GM18909 (cell line): ENCODE measurements at regions not wholly inside any gene's neighbourhood (a gene's known extent, or its start where the extent isn't known, plus 50 kb on each side); places are given as distances from the start of the nearest gene placed in this dataset.

Experiments used
- ATAC-seq: cut with Tn5 transposase; IDR thresholded peaks from one replicate; pipeline ENCODE4 v1.9.1; 2021; ENCODE audit warnings: mild to moderate bottlenecking; ENCODE audit not compliant: unreplicated experiment, poor library complexity

DNA sequence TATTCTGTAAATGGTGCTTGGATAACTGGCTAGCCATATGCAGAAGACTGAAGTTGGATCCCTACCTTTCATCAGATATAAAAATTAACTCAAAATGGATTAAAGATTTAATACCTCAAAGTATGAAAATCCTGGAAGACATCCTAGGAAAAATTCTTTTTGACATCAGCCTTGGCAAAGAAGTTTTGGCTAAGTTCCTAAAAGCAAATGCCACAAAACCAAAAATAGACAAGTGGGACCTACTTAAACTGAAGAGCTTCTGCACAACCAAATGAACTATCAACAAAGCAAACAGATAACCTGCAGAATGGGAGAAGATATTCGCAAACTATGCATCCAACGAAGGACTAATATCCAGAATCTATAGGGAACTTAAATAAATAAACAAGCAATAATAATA is 60.3 kb upstream of the RIPPLY2 start:
- no peak for ATAC-seq

DNA sequence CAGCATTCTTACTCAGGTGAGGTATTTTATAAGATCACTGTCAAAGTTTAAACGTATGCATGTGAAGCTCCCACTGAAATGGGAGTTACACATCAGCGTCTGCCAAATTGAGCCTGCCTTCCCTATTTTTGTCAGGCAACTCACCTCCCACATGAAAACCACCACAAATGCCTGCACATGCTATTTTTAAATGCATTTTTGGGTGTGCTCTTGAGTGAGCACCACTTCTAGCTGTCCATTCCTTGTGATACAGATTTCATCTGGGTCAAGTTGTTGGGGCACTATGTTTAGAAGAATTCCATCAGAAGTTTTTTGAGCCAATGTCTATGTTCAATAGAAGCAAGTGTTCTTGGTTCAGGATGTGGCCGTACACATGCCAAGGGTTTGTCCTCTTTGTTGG is 71.7 kb upstream of the RIPPLY2 start:
- ATAC-seq: no peak

DNA sequence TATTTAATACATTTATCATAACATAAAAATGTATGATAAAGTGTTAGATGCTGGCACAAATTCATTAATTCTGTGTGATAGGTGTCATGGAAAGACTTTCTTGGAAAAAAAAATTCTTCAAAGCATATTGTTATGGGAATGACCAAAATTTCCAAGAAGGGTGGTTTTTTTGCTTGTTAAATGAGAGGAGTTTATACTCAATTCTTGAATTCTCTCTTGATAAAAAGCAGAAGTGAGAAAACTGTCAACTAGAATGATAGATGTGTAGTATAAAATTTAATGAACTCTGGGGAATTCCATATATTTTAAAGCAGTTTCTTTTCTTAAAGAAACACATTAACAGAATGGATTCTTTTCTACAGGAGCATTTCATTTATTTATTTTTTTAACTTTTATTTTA is 62.0 kb upstream of the SNAP91 start:
- peak; percentile 73 for ATAC-seq

DNA sequence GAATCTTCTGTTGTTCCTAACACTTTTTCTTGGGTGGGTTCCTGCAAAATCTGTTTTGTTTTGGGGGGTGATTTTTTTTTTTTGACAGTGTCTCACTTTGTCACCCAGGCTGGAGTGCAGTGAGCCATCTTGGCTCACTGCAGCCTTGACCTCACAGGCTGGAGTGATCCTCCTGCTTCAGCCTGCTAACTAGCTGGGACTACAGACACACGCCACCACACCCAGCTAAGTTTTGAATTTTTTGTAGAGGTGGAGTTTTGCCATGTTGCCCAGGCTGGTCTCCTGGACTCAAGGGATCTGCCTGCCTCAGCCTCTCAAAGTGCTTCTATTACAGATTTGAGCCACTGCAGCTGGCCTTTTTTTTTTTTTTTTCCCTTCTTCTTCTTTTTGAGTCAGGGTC is 60.5 kb upstream of the SNAP91 start:
- ATAC-seq: no peak

DNA sequence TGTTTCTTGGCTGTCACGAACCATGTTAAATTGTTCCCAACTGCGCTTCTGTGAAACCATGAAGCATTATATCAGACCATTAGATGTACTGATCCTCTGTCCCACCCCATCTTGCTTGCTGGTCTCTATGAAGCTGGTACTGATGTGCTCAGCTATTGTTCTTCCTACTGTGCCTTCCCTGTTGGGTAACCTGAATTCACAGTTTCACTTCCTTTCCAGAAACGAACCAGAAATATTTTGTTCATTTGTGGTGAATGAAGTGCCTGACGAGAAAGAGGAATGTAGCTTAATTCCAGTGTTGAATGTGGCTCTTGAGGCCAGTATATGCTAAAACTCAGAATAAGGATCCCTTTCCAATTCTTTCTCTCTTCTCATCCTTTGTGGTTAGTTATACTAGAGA is 58.1 kb upstream of the SNAP91 start:
- no peak for ATAC-seq
